A673 (cell line): ENCODE measurements at regions not wholly inside any gene's neighbourhood (a gene's known extent, or its start where the extent isn't known, plus 50 kb on each side); places are given as distances from the start of the nearest gene placed in this dataset.

Source experiments
- BruUV-seq: library from RNA; stranded (reverse); fragments of 400-500 nt; replicated peaks from 2 replicates; lab custom pipeline; 2021; lab: Mats Ljungman, UMichigan
- CTCF ChIA-PET: fragments of 300-600 bp; sonication (Branson Sonifier 250); formaldehyde crosslinking; loops from one replicate; lab custom pipeline; 2022; ENCODE audit warnings: antibody characterized with exemption; lab: Charles Lee
- POLR2A ChIA-PET: fragments of 300-600 bp; sonication (Branson Sonifier 250); formaldehyde crosslinking; loops from one replicate; lab custom pipeline; 2022; ENCODE audit warnings: antibody characterized with exemption; ENCODE audit not compliant: low non-redundant PET; lab: Charles Lee
- DNase-seq: peaks from one replicate; pipeline ENCODE4 v3.0.0-alpha.2; 2015; ENCODE audit warnings: low spot score
- H3K27ac ChIP-seq: fragments of 200-600 bp; sonication (generic); 2 replicates; pipeline ENCODE4 v1.5.1; 2016; ENCODE audit warnings: mixed run types, low read depth, mild to moderate bottlenecking, mixed read lengths, antibody characterized with exemption, low read length; ENCODE audit not compliant: poor library complexity, severe bottlenecking
- H3K27me3 ChIP-seq: fragments of 200-600 bp; sonication (generic); replicated peaks from 2 replicates; pipeline ENCODE4 v1.6.1; 2017; ENCODE audit warnings: mixed run types, low read depth, mild to moderate bottlenecking, mixed read lengths, antibody characterized with exemption, low read length; ENCODE audit not compliant: insufficient read depth, poor library complexity
- H3K36me3 ChIP-seq: fragments of 200-600 bp; sonication (generic); 2 replicates; pipeline ENCODE4 v1.6.1; 2016; ENCODE audit warnings: mixed run types, mild to moderate bottlenecking, mixed read lengths, antibody characterized with exemption, low read length; ENCODE audit not compliant: insufficient read depth, poor library complexity, severe bottlenecking
- H3K4me1 ChIP-seq: fragments of 200-600 bp; sonication (generic); 2 replicates; pipeline ENCODE4 v1.6.1; 2017; ENCODE audit warnings: mixed run types, mild to moderate bottlenecking, mixed read lengths, antibody characterized with exemption, low read length; ENCODE audit not compliant: insufficient read depth, poor library complexity, severe bottlenecking
- H3K4me3 ChIP-seq: fragments of 200-600 bp; sonication (generic); 2 replicates; pipeline ENCODE4 v1.5.1; 2016; ENCODE audit warnings: low read depth, mixed run types, mild to moderate bottlenecking, mixed read lengths, low read length; ENCODE audit not compliant: poor library complexity, severe bottlenecking
- H3K9me3 ChIP-seq: fragments of 200-600 bp; sonication (generic); 2 replicates; pipeline ENCODE4 v1.6.1; 2016; ENCODE audit warnings: mixed run types, low read depth, mild to moderate bottlenecking, mixed read lengths, antibody characterized with exemption, low read length; ENCODE audit not compliant: poor library complexity, severe bottlenecking
- CTCF ChIP-seq: fragments of 300-800, 200-600 bp; sonication (generic); conservative IDR thresholded peaks from 2 replicates; pipeline ENCODE4 v1.5.1; 2017; ENCODE audit warnings: low read depth, mild to moderate bottlenecking, antibody characterized with exemption, low read length, moderate library complexity, mixed read lengths
- EZH2 ChIP-seq: fragments of 200-600 bp; sonication (generic); IDR thresholded peaks from 2 replicates; pipeline ENCODE4 v1.6.1; 2017; ENCODE audit warnings: borderline replicate concordance, low read depth, mild to moderate bottlenecking, mixed read lengths, antibody characterized with exemption, low read length; ENCODE audit not compliant: poor library complexity, severe bottlenecking
- intact Hi-C: fragments of 100-400 bp; cut with micrococcal nuclease; formaldehyde crosslinking; loops from one replicate; pipeline ENCODE4 v1.10.0; 2022; ENCODE audit not compliant: unreplicated experiment

- POLR2A ChIA-PET: no interaction called here
- no peak overlapping the region for H3K4me3 ChIP-seq
Observed at GRCh38 chr9:29456940-29457339, 1883.7 kb upstream of the C9orf72 start.

GRCh38 chr9:29475471-29475870 is 1902.2 kb upstream of the C9orf72 start:
- BruUV-seq: no TSS peak
- Histone ChIP-seq H3K36me3 (no peaks in the 10 kb centered on the region), H3K9me3 (peaks cover 8% of the 10 kb centered on the region), H3K4me3 (no peak overlapping the region), H3K4me1 (no peaks in the 10 kb centered on the region), H3K27me3 (no peaks in the 10 kb centered on the region), H3K27ac (no peak overlapping the region)
- ChIA-PET CTCF (no interaction called here), POLR2A (no interaction called here)
- TF ChIP-seq EZH2 (no peak), CTCF (no peak)
- intact Hi-C loops: no loop called here
- no peak for DNase-seq

More at GRCh38 chr9:29456940-29457339, 1883.7 kb upstream of the C9orf72 start:
- CTCF ChIA-PET: no interaction called here
- Histone ChIP-seq H3K4me1 (no peaks in the 10 kb centered on the region), H3K9me3 (no peaks in the 10 kb centered on the region), H3K27me3 (no peaks in the 10 kb centered on the region), H3K36me3 (no peaks in the 10 kb centered on the region), H3K27ac (no peak overlapping the region)
- no peak for TF ChIP-seq EZH2
- TF ChIP-seq CTCF: no peak
- no TSS peak for BruUV-seq
- DNase-seq: no peak
- intact Hi-C loops: no loop called here

GRCh38 chr9:29511680-29512079 is 1938.4 kb upstream of the C9orf72 start:
- no TSS peak for BruUV-seq
- Histone ChIP-seq H3K9me3 (peaks cover 9% of the 10 kb centered on the region), H3K4me3 (no peak overlapping the region), H3K4me1 (no peaks in the 10 kb centered on the region), H3K36me3 (no peaks in the 10 kb centered on the region), H3K27me3 (no peaks in the 10 kb centered on the region), H3K27ac (no peak overlapping the region)
- no peak for DNase-seq
- TF ChIP-seq CTCF: no peak
- no peak for TF ChIP-seq EZH2
- ChIA-PET POLR2A (no interaction called here), CTCF (no interaction called here)
- intact Hi-C loops: no loop called here
